ENCODE measurements at regions not wholly inside any gene's neighbourhood (a gene's known extent, or its start where the extent isn't known, plus 50 kb on each side); places are given as distances from the start of the nearest gene placed in this dataset.

GRCh38 chr2:156704132-156704531 is 268.0 kb downstream of the GPD2 start:
- no peak for DNase-seq (ENCODE audit: low read depth)
- H3K4me3 ChIP-seq (ENCODE audit: low read depth, low read length) = no peak overlapping the region
- no peak for TF ChIP-seq CTCF (IDR thresholded peaks at IDR 0.05; ENCODE audit: insufficient read depth, low read depth, low read length, missing control alignments)

- no peak overlapping the region for H3K4me3 ChIP-seq (ENCODE audit: low read depth, low read length)
- no peak for DNase-seq (ENCODE audit: low read depth)
- TF ChIP-seq CTCF (IDR thresholded peaks at IDR 0.05; ENCODE audit: insufficient read depth, low read depth, low read length, missing control alignments) = no peak
Measured at GRCh38 chr2:156704617-156705016, 268.4 kb downstream of the GPD2 start.

DNA sequence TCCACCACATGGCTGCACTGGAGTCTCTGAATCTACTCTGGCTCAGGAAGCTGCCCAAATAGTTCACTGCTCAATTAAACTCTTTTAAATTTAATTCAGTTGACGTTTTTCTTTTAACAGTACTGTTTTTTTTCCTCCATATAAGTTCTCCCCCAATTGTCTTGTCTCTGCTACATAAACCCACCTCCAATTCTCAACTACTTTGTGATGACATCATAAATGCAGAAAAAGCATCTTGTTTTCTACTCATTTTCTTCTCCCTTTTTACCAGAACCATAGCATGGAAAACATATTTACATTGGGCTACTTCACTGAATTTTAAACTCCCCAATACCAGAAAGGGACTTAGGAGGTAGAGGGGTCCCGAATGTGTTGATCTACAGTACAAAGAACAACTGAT is 270.4 kb downstream of the GPD2 start:
- no peak overlapping the region for H3K4me3 ChIP-seq (ENCODE audit: low read depth, low read length)
- no peak for TF ChIP-seq CTCF (IDR thresholded peaks at IDR 0.05; ENCODE audit: insufficient read depth, low read depth, low read length, missing control alignments)
- no peak for DNase-seq (ENCODE audit: low read depth)

- TF ChIP-seq CTCF (IDR thresholded peaks at IDR 0.05; ENCODE audit: insufficient read depth, low read depth, low read length, missing control alignments) = no peak
- no peak overlapping the region for H3K4me3 ChIP-seq (ENCODE audit: low read depth, low read length)
- no peak for DNase-seq (ENCODE audit: low read depth)
Measured at GRCh38 chr2:156708051-156708450, 271.9 kb downstream of the GPD2 start.

GRCh38 chr2:156709091-156709490 is 272.9 kb downstream of the GPD2 start:
- no peak for TF ChIP-seq CTCF (IDR thresholded peaks at IDR 0.05; ENCODE audit: insufficient read depth, low read depth, low read length, missing control alignments)
- no peak for DNase-seq (ENCODE audit: low read depth)
- no peak overlapping the region for H3K4me3 ChIP-seq (ENCODE audit: low read depth, low read length)

GRCh38 chr2:156719036-156719435 is 282.9 kb downstream of the GPD2 start:
- no peak overlapping the region for H3K4me3 ChIP-seq (ENCODE audit: low read depth, low read length)
- no peak for DNase-seq (ENCODE audit: low read depth)
- TF ChIP-seq CTCF (IDR thresholded peaks at IDR 0.05; ENCODE audit: insufficient read depth, low read depth, low read length, missing control alignments) = no peak

- TF ChIP-seq CTCF (IDR thresholded peaks at IDR 0.05; ENCODE audit: insufficient read depth, low read depth, low read length, missing control alignments) = no peak
- no peak overlapping the region for H3K4me3 ChIP-seq (ENCODE audit: low read depth, low read length)
- no peak for DNase-seq (ENCODE audit: low read depth)
Measured at GRCh38 chr2:156727867-156728266, 291.7 kb downstream of the GPD2 start.

Measured in GM12865 (cell line).